Mammary epithelial cell (primary cell): ENCODE measurements at regions not wholly inside any gene's neighbourhood (a gene's known extent, or its start where the extent isn't known, plus 50 kb on each side); places are given as distances from the start of the nearest gene placed in this dataset.

ENCODE experiments used
- CTCF ChIP-seq, 2 donors: IDR thresholded peaks in 1 of 2; conservative IDR thresholded peaks in 1 of 2; 2 replicates each; pipeline ENCODE4 v1.5.1; 2011 to 2012; ENCODE audit warnings: inconsistent platforms in 2 of 2, low read length in 2 of 2, mild to moderate bottlenecking in 2 of 2, control low read depth in 1 of 2, low read depth in 1 of 2; ENCODE audit not compliant: insufficient read depth in 1 of 2; ENCODE audit errors: extremely low read depth in 1 of 2
- EZH2 ChIP-seq: IDR thresholded peaks from 2 replicates; pipeline ENCODE4 v1.6.1; 2012; ENCODE audit warnings: low read length, inconsistent platforms, borderline replicate concordance

- TF ChIP-seq CTCF (conservative IDR thresholded peaks at IDR 0.05 in 1 of 2, IDR thresholded peaks at IDR 0.05 in 1 of 2; ENCODE audit: extremely low read depth in 1 of 2, insufficient read depth in 1 of 2, low read depth in 1 of 2, low read length in 2 of 2) (no peak), EZH2 (no peak)
These were observed 78.9 kb downstream of the C16orf95 start for GRCh38 chr16:87238361-87238715.
